Esophagus squamous epithelium (tissue), 4 donors: ENCODE measurements at regions not wholly inside any gene's neighbourhood (a gene's known extent, or its start where the extent isn't known, plus 50 kb on each side); places are given as distances from the start of the nearest gene placed in this dataset.

Source experiments
- CTCF ChIP-seq, 6 experiments: fragments of 450-650 bp in 4 of 6; fragments of 200-600 bp in 2 of 6; sonication (generic) in 2 of 6; IDR thresholded peaks; one replicate each; pipeline ENCODE4 v1.5.1; 2016 to 2019; ENCODE audit warnings: antibody characterized with exemption in 6 of 6, mild to moderate bottlenecking in 4 of 6, moderate library complexity in 4 of 6
- POLR2A ChIP-seq, 4 donors: fragments of 450-650 bp; IDR thresholded peaks; one replicate each; pipeline ENCODE4 v1.6.1; 2017; ENCODE audit warnings: antibody characterized with exemption in 4 of 4, mild to moderate bottlenecking in 4 of 4, moderate library complexity in 3 of 4

GRCh38 chr5:167348251-167348926, 943.1 kb upstream of the WWC1 start:
- TF ChIP-seq CTCF (IDR thresholded peaks at IDR 0.05) = no peak
- no peak for TF ChIP-seq POLR2A (IDR thresholded peaks at IDR 0.05)
